ENCODE measurements at regions not wholly inside any gene's neighbourhood (a gene's known extent, or its start where the extent isn't known, plus 50 kb on each side); places are given as distances from the start of the nearest gene placed in this dataset.

DNA sequence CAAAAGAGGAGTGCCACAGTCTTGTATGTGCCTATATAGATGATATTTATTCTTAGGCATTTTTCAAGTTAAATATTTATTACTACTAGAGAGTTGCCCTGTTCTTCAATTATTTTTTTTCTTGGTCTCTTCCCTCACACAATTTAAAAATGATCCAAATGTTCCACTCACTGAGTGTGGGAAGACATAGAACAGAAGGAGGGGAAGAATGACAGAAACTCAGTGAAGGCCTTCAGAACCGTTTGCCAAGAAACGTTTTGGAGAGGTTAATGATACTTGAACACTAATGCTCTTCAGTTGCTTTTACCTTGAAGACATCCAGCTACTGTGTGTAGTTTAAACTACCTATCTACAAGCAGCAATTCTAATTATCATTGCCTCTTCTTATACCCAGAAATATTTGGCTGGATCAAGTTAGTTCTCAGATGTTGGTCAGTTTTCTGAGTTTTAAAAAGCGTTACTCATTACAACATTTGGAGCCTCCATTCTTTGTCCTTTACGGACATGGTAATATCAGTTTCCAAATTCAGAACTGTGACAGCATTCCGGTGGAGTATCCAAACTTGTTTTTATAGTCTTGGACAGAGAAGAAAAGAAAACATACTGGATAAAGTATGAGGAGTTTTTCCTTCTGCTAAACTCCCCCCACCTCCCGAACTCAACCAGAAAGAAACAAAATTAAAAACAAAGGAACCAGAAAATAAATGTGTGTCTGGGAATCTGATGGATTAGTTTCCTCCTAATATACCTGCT, 389.7 kb downstream of the SPRY1 start:
- H3K27ac ChIP-seq, result no peak overlapping the region

GRCh38 chr4:123786920-123787319, 390.3 kb downstream of the SPRY1 start:
- no peak for TF ChIP-seq CTCF (conservative IDR thresholded peaks at IDR 0.05)
- H3K27ac ChIP-seq, result no peak overlapping the region

More for the DNA sequence above, 389.7 kb downstream of the SPRY1 start:
- no peak for TF ChIP-seq CTCF (conservative IDR thresholded peaks at IDR 0.05)

DNA sequence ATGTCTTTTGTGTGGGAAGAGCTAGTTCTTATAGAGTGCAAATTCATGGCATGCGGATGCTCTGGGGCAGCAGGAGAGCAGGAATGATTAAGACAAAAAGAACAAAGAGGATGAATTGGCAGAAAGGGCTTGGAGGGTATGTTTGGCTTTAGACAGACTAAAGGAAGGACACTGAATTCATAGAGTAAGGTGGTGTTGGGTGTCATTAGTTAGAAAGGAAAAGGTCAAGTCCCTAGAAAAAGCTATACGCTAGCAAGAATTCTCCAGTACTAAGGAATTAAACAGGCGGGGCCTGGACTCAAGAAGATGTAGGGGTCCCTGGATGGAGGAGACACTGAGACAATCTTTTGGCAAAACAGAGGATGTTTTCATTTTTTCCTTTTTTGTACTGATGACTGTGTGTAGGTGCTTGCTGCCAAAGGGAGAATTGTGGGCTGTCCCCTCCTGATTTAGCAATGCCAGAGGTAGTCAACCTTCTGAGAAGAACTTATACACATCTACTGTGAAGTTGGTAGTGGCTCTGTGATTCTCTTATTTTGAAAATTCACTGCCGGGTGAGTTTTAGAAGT, 391.0 kb downstream of the SPRY1 start:
- no peak for TF ChIP-seq CTCF (conservative IDR thresholded peaks at IDR 0.05)
- H3K27ac ChIP-seq, result no peak overlapping the region

DNA sequence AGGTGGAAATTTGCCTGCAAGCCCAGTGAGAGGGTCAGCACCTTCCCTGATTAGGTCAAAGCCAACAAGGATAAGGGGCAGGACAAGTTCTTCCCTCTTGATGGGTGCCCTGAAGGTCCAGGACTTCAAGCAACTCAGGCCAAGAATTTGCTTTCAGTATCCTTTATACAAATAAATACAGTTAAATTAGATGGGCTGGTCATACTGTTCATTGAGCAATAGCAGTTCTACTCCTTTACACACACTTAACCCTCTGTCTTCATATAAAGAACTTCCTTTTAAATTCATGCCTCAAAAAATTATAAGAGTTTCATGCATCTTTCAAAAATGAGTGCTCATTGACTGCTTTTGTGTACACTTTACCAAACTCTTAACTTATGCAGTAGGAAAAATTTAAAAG, 392.0 kb downstream of the SPRY1 start:
- no peak overlapping the region for H3K27ac ChIP-seq
- no peak for TF ChIP-seq CTCF (conservative IDR thresholded peaks at IDR 0.05)

- no peak overlapping the region for H3K27ac ChIP-seq
These were observed 394.1 kb downstream of the SPRY1 start for GRCh38 chr4:123790681-123791080.

GRCh38 chr4:123802082-123802645, 405.6 kb downstream of the SPRY1 start:
- TF ChIP-seq CTCF (conservative IDR thresholded peaks at IDR 0.05), result no peak
- H3K27ac ChIP-seq, result no peak overlapping the region

More at GRCh38 chr4:123790681-123791080, 394.1 kb downstream of the SPRY1 start:
- no peak for TF ChIP-seq CTCF (conservative IDR thresholded peaks at IDR 0.05)

DNA sequence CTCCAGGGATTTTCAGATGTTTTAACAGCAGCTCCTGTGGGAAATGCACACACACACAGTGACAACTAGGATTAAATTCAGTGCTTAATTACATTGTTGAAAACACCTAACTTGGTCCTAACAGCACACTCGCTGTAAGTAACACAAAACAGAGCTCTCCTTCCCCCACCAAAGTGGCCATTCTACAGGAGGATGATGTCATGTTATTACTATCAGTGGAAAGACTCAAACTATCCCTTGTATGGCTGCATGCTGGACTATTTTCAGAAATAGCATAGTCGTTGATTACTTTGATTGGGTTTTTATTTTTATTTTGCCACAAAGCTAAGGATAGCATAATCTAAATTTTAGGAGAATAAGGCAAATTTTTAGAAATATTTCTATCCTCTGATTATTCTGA, 406.3 kb downstream of the SPRY1 start:
- no peak overlapping the region for H3K27ac ChIP-seq
- TF ChIP-seq CTCF (conservative IDR thresholded peaks at IDR 0.05), result no peak
